PC-3 (cell line): ENCODE measurements at regions not wholly inside any gene's neighbourhood (a gene's known extent, or its start where the extent isn't known, plus 50 kb on each side); places are given as distances from the start of the nearest gene placed in this dataset.
A peak's percentile ranks its signal among the peaks of the same experiment; 100 is the strongest.

Experiments
- ATAC-seq: fragments of 200-7000 bp; cut with Tn5 transposase; 2 replicates; pipeline ENCODE4 v1.9.1; 2020; ENCODE audit warnings: mild to moderate bottlenecking, moderate library complexity
- BruUV-seq: library from RNA; stranded (reverse); fragments of 400-500 nt; replicated peaks from 2 replicates; lab custom pipeline; 2021; lab: Mats Ljungman, UMichigan
- CTCF ChIA-PET: fragments of 300-600 bp; sonication (Branson Sonifier 250); formaldehyde crosslinking; loops from one replicate; lab custom pipeline; 2022; ENCODE audit warnings: antibody characterized with exemption; lab: Charles Lee
- POLR2A ChIA-PET: fragments of 300-600 bp; sonication (Branson Sonifier 250); formaldehyde crosslinking; loops from one replicate; lab custom pipeline; 2022; ENCODE audit warnings: antibody characterized with exemption; ENCODE audit not compliant: unreplicated experiment; lab: Charles Lee
- DNase-seq: peaks from one replicate; pipeline ENCODE4 v3.0.0-alpha.2; 2015
- H2AFZ ChIP-seq: fragments of 300-600 bp; sonication (generic); 2 replicates; pipeline ENCODE4 v1.6.0; 2016; ENCODE audit warnings: antibody characterized with exemption, low read length
- H3F3A ChIP-seq: fragments of 300-600 bp; sonication (generic); one replicate; pipeline ENCODE4 v1.6.0; 2017; ENCODE audit warnings: antibody characterized with exemption, low read length, control low read depth, mild to moderate bottlenecking; ENCODE audit not compliant: unreplicated experiment
- H3K27ac ChIP-seq: fragments of 300-600 bp; sonication (generic); 2 replicates; pipeline ENCODE4 v1.5.1; 2016; ENCODE audit warnings: mild to moderate bottlenecking, low read length
- H3K27me3 ChIP-seq: fragments of 300-600 bp; sonication (generic); 2 replicates; pipeline ENCODE4 v1.6.1; 2016; ENCODE audit warnings: low read length, mixed read lengths
- H3K36me3 ChIP-seq: fragments of 300-600 bp; sonication (generic); 2 replicates; pipeline ENCODE4 v1.6.1; 2016; ENCODE audit warnings: low read depth, mixed run types, low read length, mixed read lengths
- H3K4me1 ChIP-seq: fragments of 300-600 bp; sonication (generic); 2 replicates; pipeline ENCODE4 v1.5.1; 2016; ENCODE audit warnings: low read length; ENCODE audit not compliant: insufficient read depth
- H3K4me2 ChIP-seq: fragments of 300-600 bp; sonication (generic); 2 replicates; pipeline ENCODE4 v1.6.0; 2016; ENCODE audit warnings: low read length
- H3K4me3 ChIP-seq: fragments of 300-600 bp; sonication (generic); 2 replicates; pipeline ENCODE4 v1.5.1; 2016; ENCODE audit warnings: mild to moderate bottlenecking, low read length, mixed read lengths
- H3K79me2 ChIP-seq: fragments of 300-600 bp; sonication (generic); 2 replicates; pipeline ENCODE4 v1.6.1; 2017; ENCODE audit warnings: low read length, mixed read lengths
- H3K9ac ChIP-seq: fragments of 300-600 bp; sonication (generic); 2 replicates; pipeline ENCODE4 v1.6.0; 2016; ENCODE audit warnings: mild to moderate bottlenecking, low read length
- H3K9me2 ChIP-seq: fragments of 300-600 bp; sonication (generic); replicated peaks from 2 replicates; pipeline ENCODE4 v1.6.1; 2016; ENCODE audit warnings: mixed run types, low read length, mixed read lengths
- H3K9me3 ChIP-seq: fragments of 300-600 bp; sonication (generic); 2 replicates; pipeline ENCODE4 v1.6.1; 2016; ENCODE audit warnings: low read length, mixed read lengths
- H4K20me1 ChIP-seq: fragments of 300-600 bp; sonication (generic); 2 replicates; pipeline ENCODE4 v1.6.1; 2016; ENCODE audit warnings: low read length, mixed read lengths
- EZH2 ChIP-seq: fragments of 300-600 bp; sonication (generic); IDR thresholded peaks from one replicate; pipeline ENCODE4 v1.6.1; 2017; ENCODE audit warnings: antibody characterized with exemption, mild to moderate bottlenecking, low read length; ENCODE audit not compliant: unreplicated experiment
- EZH2phosphoT487 ChIP-seq: fragments of 300-600 bp; sonication (generic); IDR thresholded peaks from 2 replicates; pipeline ENCODE4 v1.6.1; 2018; ENCODE audit warnings: mild to moderate bottlenecking, antibody characterized with exemption, low read length, borderline replicate concordance
- intact Hi-C: fragments of 100-400 bp; cut with micrococcal nuclease; formaldehyde crosslinking; loops from 2 replicates; pipeline ENCODE4 v1.9.0; 2023
- TF ChIP-seq, protein P1 (sequence below): fragments of 300-600 bp; sonication (generic); conservative IDR thresholded peaks from 2 replicates; pipeline ENCODE4 v1.5.1; 2017; ENCODE audit warnings: antibody characterized with exemption, low read depth, mild to moderate bottlenecking, low read length

DNA sequence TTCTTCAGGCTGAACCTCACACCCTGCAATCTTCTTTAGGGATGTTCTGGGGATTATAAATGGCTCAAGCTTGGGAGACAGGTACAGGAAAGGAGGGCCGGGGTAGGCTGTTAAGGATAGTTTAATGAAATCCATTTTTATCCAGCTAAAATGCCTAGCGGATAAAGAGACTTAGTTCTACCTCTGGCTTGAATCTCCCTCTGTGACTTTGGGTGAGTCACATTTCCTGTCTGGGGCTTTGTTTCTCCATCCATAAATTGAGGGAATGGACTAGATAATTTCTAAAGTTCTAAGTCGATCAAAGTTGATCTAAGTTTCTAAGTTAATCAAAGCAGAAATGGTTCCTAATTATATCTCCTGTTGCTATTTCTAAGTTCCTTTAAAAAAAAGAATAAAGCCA lies 319.6 kb upstream of the E2F7 start:
- Histone ChIP-seq H2AFZ (no peak overlapping the region), H3K9me2 (no peaks in the 10 kb centered on the region), H3K27ac (no peak overlapping the region), H3F3A (no peaks in the 10 kb centered on the region), H3K4me2 (no peak overlapping the region), H3K4me3 (no peak overlapping the region), H3K79me2 (no peaks in the 10 kb centered on the region), H4K20me1 (no peaks in the 10 kb centered on the region), H3K36me3 (no peaks in the 10 kb centered on the region), H3K4me1 (no peaks in the 10 kb centered on the region), H3K27me3 (peaks cover 14% of the 10 kb centered on the region; the same call in 1 of the 2 replicates), H3K9me3 (no peaks in the 10 kb centered on the region), H3K9ac (no peak overlapping the region)
- no TSS peak for BruUV-seq
- TF ChIP-seq EZH2 (no peak), EZH2phosphoT487 (no peak)
- TF ChIP-seq, protein P1, sequence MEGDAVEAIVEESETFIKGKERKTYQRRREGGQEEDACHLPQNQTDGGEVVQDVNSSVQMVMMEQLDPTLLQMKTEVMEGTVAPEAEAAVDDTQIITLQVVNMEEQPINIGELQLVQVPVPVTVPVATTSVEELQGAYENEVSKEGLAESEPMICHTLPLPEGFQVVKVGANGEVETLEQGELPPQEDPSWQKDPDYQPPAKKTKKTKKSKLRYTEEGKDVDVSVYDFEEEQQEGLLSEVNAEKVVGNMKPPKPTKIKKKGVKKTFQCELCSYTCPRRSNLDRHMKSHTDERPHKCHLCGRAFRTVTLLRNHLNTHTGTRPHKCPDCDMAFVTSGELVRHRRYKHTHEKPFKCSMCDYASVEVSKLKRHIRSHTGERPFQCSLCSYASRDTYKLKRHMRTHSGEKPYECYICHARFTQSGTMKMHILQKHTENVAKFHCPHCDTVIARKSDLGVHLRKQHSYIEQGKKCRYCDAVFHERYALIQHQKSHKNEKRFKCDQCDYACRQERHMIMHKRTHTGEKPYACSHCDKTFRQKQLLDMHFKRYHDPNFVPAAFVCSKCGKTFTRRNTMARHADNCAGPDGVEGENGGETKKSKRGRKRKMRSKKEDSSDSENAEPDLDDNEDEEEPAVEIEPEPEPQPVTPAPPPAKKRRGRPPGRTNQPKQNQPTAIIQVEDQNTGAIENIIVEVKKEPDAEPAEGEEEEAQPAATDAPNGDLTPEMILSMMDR: no peak
- DNase-seq (no peak), ATAC-seq (no peak)
- intact Hi-C loops: no loop called here
- POLR2A ChIA-PET: no interaction called here
- CTCF ChIA-PET: no interaction called here

DNA sequence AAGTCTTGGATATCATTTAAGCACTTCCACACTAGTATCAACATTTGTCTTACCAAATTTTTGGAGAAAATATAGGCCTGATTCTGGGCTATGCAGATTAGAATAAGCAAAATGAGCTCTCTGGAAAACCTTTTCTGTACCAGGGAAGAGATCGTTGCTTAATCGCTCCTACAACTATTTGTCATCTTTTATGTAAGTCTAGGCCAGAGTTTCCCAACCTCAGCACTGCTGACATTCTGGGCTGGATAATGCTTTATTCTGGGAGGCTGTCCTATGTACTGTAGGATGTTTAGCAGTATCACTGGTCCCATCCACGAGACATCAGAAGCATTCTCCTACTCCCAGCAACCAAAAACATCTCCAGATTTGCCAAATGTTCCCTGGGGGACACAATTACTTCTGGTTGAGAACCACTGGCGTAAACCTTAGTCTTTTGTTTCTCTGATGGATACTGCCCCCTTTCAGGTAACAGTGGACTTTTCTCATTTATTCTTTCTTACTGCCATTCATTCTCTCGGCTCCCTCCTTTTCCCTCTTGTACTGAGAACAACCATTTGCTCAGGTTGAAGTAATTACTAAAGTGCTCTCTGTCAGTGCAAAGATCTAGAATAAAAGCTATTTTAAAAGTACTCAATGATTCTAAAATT lies 316.9 kb upstream of the E2F7 start:
- TF ChIP-seq EZH2phosphoT487: no peak
- TF ChIP-seq, protein P1: peak; percentile 37
- no peak for TF ChIP-seq EZH2
- no peak overlapping the region for H3K4me2 ChIP-seq
- no peak for DNase-seq

DNA sequence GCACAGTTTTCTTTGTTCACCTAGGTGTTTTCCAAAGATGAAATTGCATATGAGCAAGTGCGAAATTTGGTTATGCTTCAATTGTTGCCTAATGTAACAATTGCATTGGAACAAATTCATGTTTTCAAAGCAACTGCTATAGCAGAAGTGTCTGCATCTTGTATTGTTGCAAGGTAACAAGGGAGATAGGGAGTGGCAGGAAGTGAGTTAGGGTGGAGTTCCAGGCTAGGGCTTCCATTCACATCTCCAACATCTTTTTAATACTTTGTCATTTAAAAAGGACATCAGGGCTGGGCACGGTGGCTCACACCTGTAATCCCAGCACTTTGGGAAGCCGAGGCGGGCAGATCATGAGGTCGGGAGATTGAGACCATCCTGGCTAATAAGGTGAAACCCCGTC lies 312.3 kb upstream of the E2F7 start:
- BruUV-seq: no TSS peak
- POLR2A ChIA-PET: no interaction called here
- TF ChIP-seq, protein P1: no peak
- no peak for TF ChIP-seq EZH2

More for the DNA sequence above, 316.9 kb upstream of the E2F7 start:
- POLR2A ChIA-PET: interaction anchor here (0.7 kb wide), 1 partner anchor 30 kb away, joined by 3 read pairs; no protein-coding TSS in a partner anchor
- no peaks in the 10 kb centered on the region for H3K79me2 ChIP-seq
- no peaks in the 10 kb centered on the region for H4K20me1 ChIP-seq
- CTCF ChIA-PET: no interaction called here
- H3K27me3 ChIP-seq: peaks cover 12% of the 10 kb centered on the region; the same call in 1 of the 2 replicates
- BruUV-seq: no TSS peak
- no peaks in the 10 kb centered on the region for H3F3A ChIP-seq
- no peak for ATAC-seq
- no peaks in the 10 kb centered on the region for H3K36me3 ChIP-seq
- H3K27ac ChIP-seq: no peak overlapping the region
- no peaks in the 10 kb centered on the region for H3K4me1 ChIP-seq
- intact Hi-C loops: loop anchor here (2.0 kb wide), 1 partner anchor 229 kb away; no protein-coding TSS in a partner anchor
- H2AFZ ChIP-seq: no peak overlapping the region
- H3K9ac ChIP-seq: no peak overlapping the region
- no peak overlapping the region for H3K4me3 ChIP-seq
- no peaks in the 10 kb centered on the region for H3K9me2 ChIP-seq
- H3K9me3 ChIP-seq: no peaks in the 10 kb centered on the region

More for the DNA sequence above, 312.3 kb upstream of the E2F7 start:
- no peak overlapping the region for H3K4me2 ChIP-seq
- no peaks in the 10 kb centered on the region for H3K4me1 ChIP-seq
- no peaks in the 10 kb centered on the region for H3K9me3 ChIP-seq
- H3K27ac ChIP-seq: no peak overlapping the region
- CTCF ChIA-PET: no interaction called here
- H3K27me3 ChIP-seq: no peaks in the 10 kb centered on the region
- H3K36me3 ChIP-seq: no peaks in the 10 kb centered on the region
- ATAC-seq (no peak), DNase-seq (no peak)
- no peak overlapping the region for H2AFZ ChIP-seq
- H3K4me3 ChIP-seq: no peak overlapping the region
- H3K79me2 ChIP-seq: no peaks in the 10 kb centered on the region
- no peaks in the 10 kb centered on the region for H3K9me2 ChIP-seq
- H3K9ac ChIP-seq: no peak overlapping the region
- no peaks in the 10 kb centered on the region for H3F3A ChIP-seq
- no peaks in the 10 kb centered on the region for H4K20me1 ChIP-seq
- intact Hi-C loops: no loop called here
